HG03025 (cell line): ENCODE measurements at regions not wholly inside any gene's neighbourhood (a gene's known extent, or its start where the extent isn't known, plus 50 kb on each side); places are given as distances from the start of the nearest gene placed in this dataset.

ENCODE experiments used
- ATAC-seq: cut with Tn5 transposase; IDR thresholded peaks from one replicate; pipeline ENCODE4 v1.9.1; 2021; ENCODE audit warnings: mild to moderate bottlenecking, moderate library complexity; ENCODE audit not compliant: unreplicated experiment, low FRiP score

- ATAC-seq = no peak
Measured at GRCh38 chr3:165459924-165460835, 264.0 kb upstream of the SLITRK3 start.

- ATAC-seq = no peak
Measured at GRCh38 chr3:165459111-165459510, 262.9 kb upstream of the SLITRK3 start.

GRCh38 chr3:165457096-165457495 is 260.9 kb upstream of the SLITRK3 start:
- ATAC-seq = no peak

- no peak for ATAC-seq
Measured at GRCh38 chr3:165455793-165456192, 259.6 kb upstream of the SLITRK3 start.

GRCh38 chr3:165455360-165455759 is 259.2 kb upstream of the SLITRK3 start:
- no peak for ATAC-seq

GRCh38 chr3:165451371-165452070 is 255.3 kb upstream of the SLITRK3 start:
- ATAC-seq = no peak

- no peak for ATAC-seq
Measured at GRCh38 chr3:165446555-165446954, 250.4 kb upstream of the SLITRK3 start.

GRCh38 chr3:165444745-165445144 is 248.6 kb upstream of the SLITRK3 start:
- ATAC-seq = no peak

GRCh38 chr3:165443664-165444063 is 247.5 kb upstream of the SLITRK3 start:
- no peak for ATAC-seq

GRCh38 chr3:165442061-165442460 is 245.9 kb upstream of the SLITRK3 start:
- ATAC-seq = no peak

GRCh38 chr3:165440380-165440779 is 244.2 kb upstream of the SLITRK3 start:
- ATAC-seq = peak; percentile 89

- peak; percentile 72 for ATAC-seq
Measured at GRCh38 chr3:165439765-165440164, 243.6 kb upstream of the SLITRK3 start.

- ATAC-seq = no peak
Measured at GRCh38 chr3:165434516-165434915, 238.3 kb upstream of the SLITRK3 start.

GRCh38 chr3:165406425-165406824 is 210.2 kb upstream of the SLITRK3 start:
- ATAC-seq = no peak

- ATAC-seq = no peak
Measured at GRCh38 chr3:165404357-165405027, 208.3 kb upstream of the SLITRK3 start.

- no peak for ATAC-seq
Measured at GRCh38 chr3:165403666-165404065, 207.5 kb upstream of the SLITRK3 start.

GRCh38 chr3:165395188-165395587 is 199.0 kb upstream of the SLITRK3 start:
- no peak for ATAC-seq

- ATAC-seq = no peak
Measured at GRCh38 chr3:165393461-165393860, 197.3 kb upstream of the SLITRK3 start.

- no peak for ATAC-seq
Measured at GRCh38 chr3:165390166-165390565, 194.0 kb upstream of the SLITRK3 start.

GRCh38 chr3:165389653-165390052 is 193.5 kb upstream of the SLITRK3 start:
- ATAC-seq = no peak

- no peak for ATAC-seq
Measured at GRCh38 chr3:165389064-165389463, 192.9 kb upstream of the SLITRK3 start.
